ENCODE measurements at regions not wholly inside any gene's neighbourhood (a gene's known extent, or its start where the extent isn't known, plus 50 kb on each side); places are given as distances from the start of the nearest gene placed in this dataset.
A peak's percentile ranks its signal among the peaks of the same experiment; 100 is the strongest.

DNA sequence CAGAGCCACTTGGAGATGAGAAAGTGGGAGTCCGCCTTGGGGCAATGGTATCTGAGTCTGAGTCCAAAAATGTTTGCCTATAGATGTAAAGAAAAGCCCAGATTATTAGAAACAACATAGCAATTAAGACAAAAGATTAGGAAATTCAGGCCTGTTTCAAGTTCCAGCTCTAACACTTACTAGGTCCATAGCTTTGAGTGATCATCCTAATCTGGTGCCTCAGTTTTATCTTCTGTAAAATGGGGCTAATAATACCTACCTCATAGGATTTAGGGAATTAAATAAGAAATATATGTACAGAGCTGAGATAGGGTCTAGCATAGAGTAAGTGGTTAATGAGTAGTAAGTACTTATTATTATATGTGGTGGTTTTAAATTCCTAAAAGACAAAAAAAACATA, 58.6 kb upstream of the NLK start:
- TF ChIP-seq POLR2A (IDR thresholded peaks at IDR 0.05) (no peak), EP300 (IDR thresholded peaks at IDR 0.05) (no peak), POLR2AphosphoS5 (IDR thresholded peaks at IDR 0.05) (no peak)
- TF ChIP-seq, protein P1, sequence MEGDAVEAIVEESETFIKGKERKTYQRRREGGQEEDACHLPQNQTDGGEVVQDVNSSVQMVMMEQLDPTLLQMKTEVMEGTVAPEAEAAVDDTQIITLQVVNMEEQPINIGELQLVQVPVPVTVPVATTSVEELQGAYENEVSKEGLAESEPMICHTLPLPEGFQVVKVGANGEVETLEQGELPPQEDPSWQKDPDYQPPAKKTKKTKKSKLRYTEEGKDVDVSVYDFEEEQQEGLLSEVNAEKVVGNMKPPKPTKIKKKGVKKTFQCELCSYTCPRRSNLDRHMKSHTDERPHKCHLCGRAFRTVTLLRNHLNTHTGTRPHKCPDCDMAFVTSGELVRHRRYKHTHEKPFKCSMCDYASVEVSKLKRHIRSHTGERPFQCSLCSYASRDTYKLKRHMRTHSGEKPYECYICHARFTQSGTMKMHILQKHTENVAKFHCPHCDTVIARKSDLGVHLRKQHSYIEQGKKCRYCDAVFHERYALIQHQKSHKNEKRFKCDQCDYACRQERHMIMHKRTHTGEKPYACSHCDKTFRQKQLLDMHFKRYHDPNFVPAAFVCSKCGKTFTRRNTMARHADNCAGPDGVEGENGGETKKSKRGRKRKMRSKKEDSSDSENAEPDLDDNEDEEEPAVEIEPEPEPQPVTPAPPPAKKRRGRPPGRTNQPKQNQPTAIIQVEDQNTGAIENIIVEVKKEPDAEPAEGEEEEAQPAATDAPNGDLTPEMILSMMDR (IDR thresholded peaks at IDR 0.05): no peak
- peaks cover 0 to 10% (median 0%) of the 10 kb centered on the region in 4 donors for H3K4me1 ChIP-seq
- WGBS, 5 donors: 83 to 90% (median 89%) methylated on average over 1 of the region's 1 CpG
- H3K9me3 ChIP-seq: no peaks in the 10 kb centered on the region
- H3K4me3 ChIP-seq: no peak overlapping the region
- H3K27me3 ChIP-seq: peaks cover 0 to 8% (median 0%) of the 10 kb centered on the region in 3 donors
- H3K27ac ChIP-seq: no peak overlapping the region
- no peak for DNase-seq
- H3K36me3 ChIP-seq: no peaks in the 10 kb centered on the region
- intact Hi-C loops (cut with DNase I; ENCODE audit: low total_unique reads): no loop called here

DNA sequence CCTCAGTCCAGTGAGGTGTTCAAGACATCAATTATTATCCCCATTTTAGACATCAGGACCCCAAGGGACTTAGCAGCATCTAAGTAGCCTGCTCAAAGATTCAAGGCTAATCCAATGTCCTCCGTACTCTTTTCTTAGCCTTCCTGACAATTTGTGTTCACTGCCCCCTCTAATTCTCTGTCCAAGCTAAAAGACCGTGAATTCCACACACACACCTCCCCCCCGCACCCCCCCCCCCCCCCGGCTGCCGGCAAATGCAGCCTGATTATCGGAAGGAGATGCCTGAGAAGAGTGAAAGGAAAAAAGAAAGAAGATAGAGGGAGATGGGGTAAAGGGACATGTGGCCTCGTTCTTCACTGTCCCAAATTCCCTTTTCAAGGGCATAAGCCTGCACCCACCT, 58.1 kb upstream of the NLK start:
- peaks cover 0 to 10% (median 0%) of the 10 kb centered on the region in 4 donors for H3K4me1 ChIP-seq
- no peak overlapping the region for H3K4me3 ChIP-seq
- no peaks in the 10 kb centered on the region for H3K9me3 ChIP-seq
- no peaks in the 10 kb centered on the region for H3K36me3 ChIP-seq
- H3K27ac ChIP-seq: peak overlapping the region in 3 of 5 donors; percentile 10 to 38 (median 13)
- no peak for DNase-seq
- WGBS, 5 donors: 44 to 60% (median 49%) methylated on average over 4 to 7 of the region's 7 CpGs
- intact Hi-C loops (cut with DNase I; ENCODE audit: low total_unique reads): no loop called here
- H3K27me3 ChIP-seq: peaks cover 0 to 8% (median 0%) of the 10 kb centered on the region in 3 donors
- TF ChIP-seq POLR2A (IDR thresholded peaks at IDR 0.05) (no peak), POLR2AphosphoS5 (IDR thresholded peaks at IDR 0.05) (no peak), EP300 (IDR thresholded peaks at IDR 0.05) (no peak)

DNA sequence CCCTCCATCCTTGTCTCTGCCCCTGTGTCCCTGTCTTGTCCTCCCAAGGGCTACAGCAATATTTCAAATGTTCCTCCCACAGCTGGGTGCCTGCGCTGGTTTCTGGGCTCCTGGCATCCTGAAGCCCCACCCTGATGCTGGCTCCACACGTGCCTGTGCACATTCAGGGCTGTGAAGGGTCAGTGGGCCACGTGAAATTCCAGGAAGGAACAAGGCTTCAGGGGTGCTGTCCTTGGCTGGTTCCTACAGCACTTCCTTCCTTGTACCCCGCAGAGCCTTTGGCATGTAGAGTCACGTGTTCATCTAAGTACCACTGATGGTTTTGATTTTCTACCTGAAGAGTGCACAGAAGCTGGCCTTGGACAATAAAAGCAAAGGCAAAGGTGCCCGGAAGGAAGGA, 57.7 kb upstream of the NLK start:
- Histone ChIP-seq H3K4me3 (no peak overlapping the region), H3K27me3 (peaks cover 0 to 8% (median 0%) of the 10 kb centered on the region in 3 donors), H3K27ac (peak overlapping the region in 3 of 5 donors; percentile 10 to 38 (median 13)), H3K36me3 (no peaks in the 10 kb centered on the region), H3K9me3 (no peaks in the 10 kb centered on the region), H3K4me1 (peaks cover 0 to 10% (median 0%) of the 10 kb centered on the region in 4 donors)
- intact Hi-C loops (cut with DNase I; ENCODE audit: low total_unique reads): no loop called here
- TF ChIP-seq POLR2AphosphoS5 (IDR thresholded peaks at IDR 0.05) (peak in 2 of 3 donors; percentile 14 to 18), EP300 (IDR thresholded peaks at IDR 0.05) (no peak), POLR2A (IDR thresholded peaks at IDR 0.05) (no peak)
- TF ChIP-seq, protein P1 (IDR thresholded peaks at IDR 0.05): no peak
- WGBS, 5 donors: 53 to 62% (median 54%) methylated on average over 6 of the region's 6 CpGs
- DNase-seq: no peak

DNA sequence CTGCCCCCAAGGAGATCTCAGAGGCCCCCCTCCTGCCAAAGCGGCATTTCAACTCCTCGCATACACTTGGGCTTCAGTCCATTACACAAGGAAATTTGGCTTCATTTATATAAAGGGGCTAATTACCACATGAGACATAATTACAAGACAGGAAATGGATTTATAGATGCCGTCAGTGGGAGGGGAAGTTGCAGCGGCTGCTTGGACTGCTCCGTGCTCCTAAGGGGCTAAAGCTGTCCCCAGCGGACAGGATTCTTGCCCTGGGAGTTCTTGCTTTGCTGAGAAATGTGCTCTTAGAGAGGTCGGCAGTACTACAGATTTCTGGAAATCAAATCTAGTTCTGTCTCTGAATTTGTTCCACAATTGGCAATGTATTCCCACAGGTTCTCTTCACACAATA, 57.2 kb upstream of the NLK start:
- WGBS, 5 donors: 55 to 76% (median 73%) methylated on average over 7 of the region's 7 CpGs

More for the DNA sequence above, 57.2 kb upstream of the NLK start:
- Histone ChIP-seq H3K4me3 (no peak overlapping the region), H3K36me3 (no peaks in the 10 kb centered on the region), H3K27ac (peak overlapping the region in 1 of 5 donors; percentile 10), H3K4me1 (peaks cover 0 to 10% (median 0%) of the 10 kb centered on the region in 4 donors), H3K27me3 (peaks cover 0 to 8% (median 0%) of the 10 kb centered on the region in 3 donors), H3K9me3 (no peaks in the 10 kb centered on the region)
- peak in 1 of 2 donors; percentile 9 for DNase-seq
- TF ChIP-seq, protein P1 (IDR thresholded peaks at IDR 0.05): no peak
- TF ChIP-seq POLR2A (IDR thresholded peaks at IDR 0.05) (no peak), EP300 (IDR thresholded peaks at IDR 0.05) (no peak), POLR2AphosphoS5 (IDR thresholded peaks at IDR 0.05) (no peak)
- intact Hi-C loops (cut with DNase I; ENCODE audit: low total_unique reads): no loop called here

Measured in stomach (tissue), 8 donors.